ENCODE measurements at regions not wholly inside any gene's neighbourhood (a gene's known extent, or its start where the extent isn't known, plus 50 kb on each side); places are given as distances from the start of the nearest gene placed in this dataset.

DNA sequence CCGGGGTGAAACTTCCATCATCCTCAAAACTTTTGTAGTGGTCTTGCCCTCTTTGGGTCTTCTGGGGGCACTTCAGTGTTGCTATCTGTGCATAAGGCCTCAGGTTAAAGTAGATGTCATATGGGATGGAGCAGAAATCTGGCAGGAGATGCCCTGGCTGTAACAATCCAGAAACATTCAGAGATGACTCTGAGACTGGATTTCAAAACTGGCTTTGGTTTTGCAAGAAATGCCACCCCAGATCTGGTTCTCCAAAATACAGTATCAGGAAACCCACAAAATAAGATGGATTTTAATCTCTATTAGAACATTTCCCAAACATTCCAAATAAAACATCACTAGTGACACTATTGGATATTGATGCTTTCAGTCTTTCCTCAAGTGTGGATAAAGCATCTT is 191.5 kb downstream of the REEP3 start:
- TF ChIP-seq, protein P1, sequence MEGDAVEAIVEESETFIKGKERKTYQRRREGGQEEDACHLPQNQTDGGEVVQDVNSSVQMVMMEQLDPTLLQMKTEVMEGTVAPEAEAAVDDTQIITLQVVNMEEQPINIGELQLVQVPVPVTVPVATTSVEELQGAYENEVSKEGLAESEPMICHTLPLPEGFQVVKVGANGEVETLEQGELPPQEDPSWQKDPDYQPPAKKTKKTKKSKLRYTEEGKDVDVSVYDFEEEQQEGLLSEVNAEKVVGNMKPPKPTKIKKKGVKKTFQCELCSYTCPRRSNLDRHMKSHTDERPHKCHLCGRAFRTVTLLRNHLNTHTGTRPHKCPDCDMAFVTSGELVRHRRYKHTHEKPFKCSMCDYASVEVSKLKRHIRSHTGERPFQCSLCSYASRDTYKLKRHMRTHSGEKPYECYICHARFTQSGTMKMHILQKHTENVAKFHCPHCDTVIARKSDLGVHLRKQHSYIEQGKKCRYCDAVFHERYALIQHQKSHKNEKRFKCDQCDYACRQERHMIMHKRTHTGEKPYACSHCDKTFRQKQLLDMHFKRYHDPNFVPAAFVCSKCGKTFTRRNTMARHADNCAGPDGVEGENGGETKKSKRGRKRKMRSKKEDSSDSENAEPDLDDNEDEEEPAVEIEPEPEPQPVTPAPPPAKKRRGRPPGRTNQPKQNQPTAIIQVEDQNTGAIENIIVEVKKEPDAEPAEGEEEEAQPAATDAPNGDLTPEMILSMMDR (IDR thresholded peaks at IDR 0.05) = no peak
- no peak for TF ChIP-seq EZH2 (IDR thresholded peaks at IDR 0.05; ENCODE audit: borderline replicate concordance, insufficient read depth, low read depth, low read length, poor library complexity, severe bottlenecking)

All from B cell (primary cell).